SH-SY5Y (cell line): ENCODE measurements at regions not wholly inside any gene's neighbourhood (a gene's known extent, or its start where the extent isn't known, plus 50 kb on each side); places are given as distances from the start of the nearest gene placed in this dataset.

Experiments used
- GATA2 ChIP-seq: IDR thresholded peaks from 2 replicates; pipeline ENCODE4 v1.6.1; 2011; ENCODE audit warnings: mild to moderate bottlenecking, low read depth, low read length
- GATA3 ChIP-seq: IDR thresholded peaks from 2 replicates; pipeline ENCODE4 v1.6.1; 2011; ENCODE audit warnings: low read depth, mild to moderate bottlenecking, low read length, moderate library complexity

DNA sequence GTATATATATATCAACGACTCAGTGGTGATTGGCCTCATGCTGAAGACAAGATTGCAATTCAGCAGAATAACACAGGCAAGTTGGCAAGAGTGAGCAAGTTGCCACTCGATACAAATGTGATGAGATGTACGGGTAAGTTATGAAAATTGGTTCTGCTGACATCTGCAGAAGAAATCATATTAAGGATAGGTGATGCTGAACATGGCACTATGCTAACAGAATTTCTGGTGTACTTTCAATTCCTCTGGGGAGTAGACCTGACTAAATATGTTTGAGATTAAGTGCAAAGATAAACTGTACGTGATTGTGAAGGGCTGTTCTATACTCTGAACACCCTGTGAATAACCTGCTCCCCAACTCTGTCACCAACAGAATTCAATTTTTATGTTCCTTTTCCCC lies 758.2 kb downstream of the TBC1D32 start:
- TF ChIP-seq GATA2: no peak
- TF ChIP-seq GATA3: no peak
